Nephron (organoid): ENCODE measurements at regions not wholly inside any gene's neighbourhood (a gene's known extent, or its start where the extent isn't known, plus 50 kb on each side); places are given as distances from the start of the nearest gene placed in this dataset.

ENCODE experiments used
- H3K27ac Mint-ChIP-seq, 3 experiments: 2 replicates each; pipeline ENCODE4 v1.8.0; 2020; ENCODE audit warnings: mixed read lengths in 3 of 3, mild to moderate bottlenecking in 2 of 3, moderate library complexity in 1 of 3
- H3K27me3 Mint-ChIP-seq: 2 replicates; pipeline ENCODE4 v1.8.0; 2021; ENCODE audit warnings: low read depth, mild to moderate bottlenecking, moderate library complexity, mixed read lengths
- H3K36me3 Mint-ChIP-seq: 2 replicates; pipeline ENCODE4 v1.8.0; 2020; ENCODE audit warnings: low read depth, mixed read lengths
- H3K4me1 Mint-ChIP-seq: 2 replicates; pipeline ENCODE4 v1.8.0; 2020; ENCODE audit warnings: mixed read lengths
- H3K4me3 Mint-ChIP-seq, 3 experiments: 2 replicates each; pipeline ENCODE4 v1.8.0; 2020; ENCODE audit warnings: mild to moderate bottlenecking in 3 of 3, mixed read lengths in 3 of 3, moderate library complexity in 2 of 3
- H3K9me3 Mint-ChIP-seq: 2 replicates; pipeline ENCODE4 v1.8.0; 2020; ENCODE audit warnings: mixed read lengths
- CTCF ChIP-seq, 3 experiments: fragments of 200-600 bp; sonication (generic); IDR thresholded peaks; one replicate each; pipeline ENCODE4 v1.5.0; 2021; ENCODE audit warnings: antibody characterized with exemption in 3 of 3; ENCODE audit not compliant: unreplicated experiment in 3 of 3

DNA sequence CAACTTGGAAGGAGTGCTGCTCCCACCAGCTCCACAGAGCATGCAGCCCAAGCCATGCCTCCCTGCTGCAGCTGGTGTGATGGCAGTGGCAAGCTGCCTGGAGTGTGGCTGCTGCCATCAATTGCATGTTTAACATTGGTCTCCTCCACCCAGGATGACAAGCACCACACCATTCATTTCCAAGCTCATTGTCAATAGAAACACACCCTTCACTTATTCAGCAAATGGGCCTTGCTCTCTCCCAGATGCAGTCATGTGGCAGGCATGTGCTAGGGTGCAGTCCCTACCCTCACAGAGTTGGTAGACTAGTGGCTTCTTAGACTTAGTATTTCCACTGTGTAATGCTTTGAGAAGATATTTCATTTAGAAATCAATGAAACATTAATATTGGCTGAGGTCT lies 70.8 kb upstream of the FGF14 start:
- no peaks in the 10 kb centered on the region for H3K9me3 Mint-ChIP-seq
- TF ChIP-seq CTCF (IDR thresholded peaks at IDR 0.05; ENCODE audit: unreplicated experiment in 3 of 3) = no peak
- H3K27ac Mint-ChIP-seq = no peak overlapping the region

GRCh38 chr13:102470283-102470917 lies 68.6 kb upstream of the FGF14 start:
- H3K4me3 Mint-ChIP-seq = no peak overlapping the region
- TF ChIP-seq CTCF (IDR thresholded peaks at IDR 0.05; ENCODE audit: unreplicated experiment in 3 of 3) = no peak
- H3K9me3 Mint-ChIP-seq = no peaks in the 10 kb centered on the region
- H3K27ac Mint-ChIP-seq = no peak overlapping the region
- no peaks in the 10 kb centered on the region for H3K4me1 Mint-ChIP-seq
- H3K36me3 Mint-ChIP-seq = no peaks in the 10 kb centered on the region
- H3K27me3 Mint-ChIP-seq = peaks cover 4% of the 10 kb centered on the region

More for the DNA sequence above, 70.8 kb upstream of the FGF14 start:
- H3K36me3 Mint-ChIP-seq = no peaks in the 10 kb centered on the region
- H3K4me3 Mint-ChIP-seq = no peak overlapping the region
- peaks cover 2% of the 10 kb centered on the region for H3K27me3 Mint-ChIP-seq
- H3K4me1 Mint-ChIP-seq = no peaks in the 10 kb centered on the region

- H3K4me1 Mint-ChIP-seq = no peaks in the 10 kb centered on the region
- H3K9me3 Mint-ChIP-seq = no peaks in the 10 kb centered on the region
- peaks cover 10% of the 10 kb centered on the region for H3K27me3 Mint-ChIP-seq
- no peak overlapping the region for H3K27ac Mint-ChIP-seq
- H3K4me3 Mint-ChIP-seq = no peak overlapping the region
- H3K36me3 Mint-ChIP-seq = no peaks in the 10 kb centered on the region
- no peak for TF ChIP-seq CTCF (IDR thresholded peaks at IDR 0.05; ENCODE audit: unreplicated experiment in 3 of 3)
These were observed 64.9 kb upstream of the FGF14 start for GRCh38 chr13:102466610-102467190.

DNA sequence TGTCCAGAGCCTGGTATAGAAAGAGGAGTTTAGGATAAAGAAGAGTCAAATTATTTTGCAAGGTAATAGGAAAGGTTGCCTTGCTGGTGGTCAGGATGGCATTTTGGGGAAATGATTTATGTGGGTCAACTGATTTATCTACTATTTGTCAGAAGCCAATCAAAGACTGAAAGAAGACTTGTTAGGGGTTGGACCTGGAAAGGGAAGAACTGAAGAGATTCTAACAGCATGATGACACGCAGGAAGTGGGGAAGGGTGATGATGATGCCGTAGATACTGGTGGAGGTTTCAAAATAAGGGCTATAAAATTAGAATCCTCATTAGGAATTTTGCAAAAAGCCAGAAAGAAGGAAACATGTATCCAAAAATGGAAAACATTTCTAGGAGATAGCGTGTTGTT lies 60.7 kb upstream of the FGF14 start:
- Mint-ChIP-seq H3K4me3 (no peak overlapping the region), H3K4me1 (no peaks in the 10 kb centered on the region), H3K27ac (no peak overlapping the region), H3K27me3 (peaks cover 10% of the 10 kb centered on the region), H3K9me3 (no peaks in the 10 kb centered on the region), H3K36me3 (no peaks in the 10 kb centered on the region)
- no peak for TF ChIP-seq CTCF (IDR thresholded peaks at IDR 0.05; ENCODE audit: unreplicated experiment in 3 of 3)

DNA sequence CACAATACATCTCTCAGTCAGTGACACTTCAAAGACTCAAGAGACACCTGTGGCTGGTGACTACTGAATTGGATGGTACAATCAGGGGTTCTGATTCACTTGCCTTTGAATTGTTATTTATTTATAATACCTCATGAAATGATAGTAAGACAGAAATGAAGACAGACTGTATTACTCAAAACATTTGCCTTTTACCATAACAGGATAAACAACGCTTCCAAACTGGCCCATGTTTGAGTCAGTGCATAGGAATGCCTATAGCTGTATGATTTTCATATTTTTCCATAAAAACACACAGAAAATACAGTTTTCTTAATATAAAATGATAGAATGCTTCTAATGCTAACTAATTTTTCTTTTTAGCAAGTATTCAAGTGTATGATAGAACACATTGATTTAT lies 59.5 kb upstream of the FGF14 start:
- no peaks in the 10 kb centered on the region for H3K4me1 Mint-ChIP-seq
- H3K36me3 Mint-ChIP-seq = no peaks in the 10 kb centered on the region
- no peak overlapping the region for H3K4me3 Mint-ChIP-seq
- no peaks in the 10 kb centered on the region for H3K9me3 Mint-ChIP-seq
- H3K27ac Mint-ChIP-seq = no peak overlapping the region
- H3K27me3 Mint-ChIP-seq = peaks cover 9% of the 10 kb centered on the region
- no peak for TF ChIP-seq CTCF (IDR thresholded peaks at IDR 0.05; ENCODE audit: unreplicated experiment in 3 of 3)

- Mint-ChIP-seq H3K27me3 (peaks cover 9% of the 10 kb centered on the region), H3K4me3 (no peak overlapping the region), H3K4me1 (no peaks in the 10 kb centered on the region), H3K27ac (no peak overlapping the region), H3K9me3 (no peaks in the 10 kb centered on the region), H3K36me3 (no peaks in the 10 kb centered on the region)
- no peak for TF ChIP-seq CTCF (IDR thresholded peaks at IDR 0.05; ENCODE audit: unreplicated experiment in 3 of 3)
These were observed 59.0 kb upstream of the FGF14 start for GRCh38 chr13:102460806-102461205.
